ENCODE measurements at regions not wholly inside any gene's neighbourhood (a gene's known extent, or its start where the extent isn't known, plus 50 kb on each side); places are given as distances from the start of the nearest gene placed in this dataset.

GRCh38 chr5:68962757-68963484 is 130.9 kb upstream of the SLC30A5 start:
- Histone ChIP-seq H3K4me3 (ENCODE audit: low read depth in 1 of 2, low read length in 2 of 2) (no peak overlapping the region), H3K9ac (ENCODE audit: low read depth in 1 of 2, low read length in 2 of 2) (no peak overlapping the region), H3K4me1 (ENCODE audit: control insufficient read depth in 1 of 2, insufficient read depth in 2 of 2, low read length in 2 of 2) (peaks cover 4 to 6% of the 10 kb centered on the region in 2 donors), H3K36me3 (ENCODE audit: control insufficient read depth in 1 of 2, insufficient read depth in 2 of 2, low read length in 2 of 2) (no peaks in the 10 kb centered on the region), H3K27ac (ENCODE audit: low read depth, low read length) (no peak overlapping the region), H3K27me3 (ENCODE audit: control insufficient read depth in 1 of 2, insufficient read depth in 2 of 2, low read length in 2 of 2) (no peaks in the 10 kb centered on the region), H3K9me3 (ENCODE audit: control insufficient read depth in 1 of 2, low read length in 2 of 2) (no peaks in the 10 kb centered on the region)

GRCh38 chr5:68964679-68965078 is 129.1 kb upstream of the SLC30A5 start:
- Histone ChIP-seq H3K4me3 (ENCODE audit: low read depth in 1 of 2, low read length in 2 of 2) (no peak overlapping the region), H3K27me3 (ENCODE audit: control insufficient read depth in 1 of 2, insufficient read depth in 2 of 2, low read length in 2 of 2) (no peaks in the 10 kb centered on the region), H3K27ac (ENCODE audit: low read depth, low read length) (no peak overlapping the region), H3K4me1 (ENCODE audit: control insufficient read depth in 1 of 2, insufficient read depth in 2 of 2, low read length in 2 of 2) (peaks cover 4 to 6% of the 10 kb centered on the region in 2 donors), H3K36me3 (ENCODE audit: control insufficient read depth in 1 of 2, insufficient read depth in 2 of 2, low read length in 2 of 2) (no peaks in the 10 kb centered on the region), H3K9ac (ENCODE audit: low read depth in 1 of 2, low read length in 2 of 2) (no peak overlapping the region), H3K9me3 (ENCODE audit: control insufficient read depth in 1 of 2, low read length in 2 of 2) (no peaks in the 10 kb centered on the region)

GRCh38 chr5:68965926-68966325 is 127.9 kb upstream of the SLC30A5 start:
- Histone ChIP-seq H3K9me3 (ENCODE audit: control insufficient read depth in 1 of 2, low read length in 2 of 2) (no peaks in the 10 kb centered on the region), H3K27ac (ENCODE audit: low read depth, low read length) (no peak overlapping the region), H3K4me3 (ENCODE audit: low read depth in 1 of 2, low read length in 2 of 2) (no peak overlapping the region)

GRCh38 chr5:68966596-68966995 is 127.2 kb upstream of the SLC30A5 start:
- H3K36me3 ChIP-seq (ENCODE audit: control insufficient read depth in 1 of 2, insufficient read depth in 2 of 2, low read length in 2 of 2) = no peaks in the 10 kb centered on the region
- no peaks in the 10 kb centered on the region for H3K9me3 ChIP-seq (ENCODE audit: control insufficient read depth in 1 of 2, low read length in 2 of 2)
- H3K4me3 ChIP-seq (ENCODE audit: low read depth in 1 of 2, low read length in 2 of 2) = no peak overlapping the region
- H3K4me1 ChIP-seq (ENCODE audit: control insufficient read depth in 1 of 2, insufficient read depth in 2 of 2, low read length in 2 of 2) = peaks cover 4 to 6% of the 10 kb centered on the region in 2 donors
- no peaks in the 10 kb centered on the region for H3K27me3 ChIP-seq (ENCODE audit: control insufficient read depth in 1 of 2, insufficient read depth in 2 of 2, low read length in 2 of 2)
- no peak overlapping the region for H3K27ac ChIP-seq (ENCODE audit: low read depth, low read length)
- no peak overlapping the region for H3K9ac ChIP-seq (ENCODE audit: low read depth in 1 of 2, low read length in 2 of 2)

More at GRCh38 chr5:68965926-68966325, 127.9 kb upstream of the SLC30A5 start:
- no peaks in the 10 kb centered on the region for H3K27me3 ChIP-seq (ENCODE audit: control insufficient read depth in 1 of 2, insufficient read depth in 2 of 2, low read length in 2 of 2)
- H3K9ac ChIP-seq (ENCODE audit: low read depth in 1 of 2, low read length in 2 of 2) = no peak overlapping the region
- no peaks in the 10 kb centered on the region for H3K36me3 ChIP-seq (ENCODE audit: control insufficient read depth in 1 of 2, insufficient read depth in 2 of 2, low read length in 2 of 2)
- H3K4me1 ChIP-seq (ENCODE audit: control insufficient read depth in 1 of 2, insufficient read depth in 2 of 2, low read length in 2 of 2) = peaks cover 4 to 6% of the 10 kb centered on the region in 2 donors

- H3K27me3 ChIP-seq (ENCODE audit: control insufficient read depth in 1 of 2, insufficient read depth in 2 of 2, low read length in 2 of 2) = no peaks in the 10 kb centered on the region
- H3K4me1 ChIP-seq (ENCODE audit: control insufficient read depth in 1 of 2, insufficient read depth in 2 of 2, low read length in 2 of 2) = no peaks in the 10 kb centered on the region
- H3K4me3 ChIP-seq (ENCODE audit: low read depth in 1 of 2, low read length in 2 of 2) = no peak overlapping the region
- H3K36me3 ChIP-seq (ENCODE audit: control insufficient read depth in 1 of 2, insufficient read depth in 2 of 2, low read length in 2 of 2) = no peaks in the 10 kb centered on the region
- no peak overlapping the region for H3K9ac ChIP-seq (ENCODE audit: low read depth in 1 of 2, low read length in 2 of 2)
- no peaks in the 10 kb centered on the region for H3K9me3 ChIP-seq (ENCODE audit: control insufficient read depth in 1 of 2, low read length in 2 of 2)
- H3K27ac ChIP-seq (ENCODE audit: low read depth, low read length) = no peak overlapping the region
These were observed 125.4 kb upstream of the SLC30A5 start for GRCh38 chr5:68968429-68968828.

GRCh38 chr5:68970617-68971016 is 123.2 kb upstream of the SLC30A5 start:
- no peak overlapping the region for H3K9ac ChIP-seq (ENCODE audit: low read depth in 1 of 2, low read length in 2 of 2)
- no peak overlapping the region for H3K27ac ChIP-seq (ENCODE audit: low read depth, low read length)
- H3K27me3 ChIP-seq (ENCODE audit: control insufficient read depth in 1 of 2, insufficient read depth in 2 of 2, low read length in 2 of 2) = no peaks in the 10 kb centered on the region
- H3K4me3 ChIP-seq (ENCODE audit: low read depth in 1 of 2, low read length in 2 of 2) = no peak overlapping the region
- H3K36me3 ChIP-seq (ENCODE audit: control insufficient read depth in 1 of 2, insufficient read depth in 2 of 2, low read length in 2 of 2) = no peaks in the 10 kb centered on the region
- peaks cover 0 to under 1% of the 10 kb centered on the region in 2 donors for H3K9me3 ChIP-seq (ENCODE audit: control insufficient read depth in 1 of 2, low read length in 2 of 2)
- H3K4me1 ChIP-seq (ENCODE audit: control insufficient read depth in 1 of 2, insufficient read depth in 2 of 2, low read length in 2 of 2) = no peaks in the 10 kb centered on the region

GRCh38 chr5:68973696-68974095 is 120.1 kb upstream of the SLC30A5 start:
- no peak overlapping the region for H3K4me3 ChIP-seq (ENCODE audit: low read depth in 1 of 2, low read length in 2 of 2)

GRCh38 chr5:68983043-68983442 is 110.8 kb upstream of the SLC30A5 start:
- Histone ChIP-seq H3K36me3 (ENCODE audit: control insufficient read depth in 1 of 2, insufficient read depth in 2 of 2, low read length in 2 of 2) (no peaks in the 10 kb centered on the region), H3K27me3 (ENCODE audit: control insufficient read depth in 1 of 2, insufficient read depth in 2 of 2, low read length in 2 of 2) (no peaks in the 10 kb centered on the region), H3K9ac (ENCODE audit: low read depth in 1 of 2, low read length in 2 of 2) (no peak overlapping the region), H3K9me3 (ENCODE audit: control insufficient read depth in 1 of 2, low read length in 2 of 2) (no peaks in the 10 kb centered on the region), H3K27ac (ENCODE audit: low read depth, low read length) (no peak overlapping the region), H3K4me1 (ENCODE audit: control insufficient read depth in 1 of 2, insufficient read depth in 2 of 2, low read length in 2 of 2) (no peaks in the 10 kb centered on the region), H3K4me3 (ENCODE audit: low read depth in 1 of 2, low read length in 2 of 2) (no peak overlapping the region)

More at GRCh38 chr5:68973696-68974095, 120.1 kb upstream of the SLC30A5 start:
- H3K27ac ChIP-seq (ENCODE audit: low read depth, low read length) = no peak overlapping the region
- no peaks in the 10 kb centered on the region for H3K4me1 ChIP-seq (ENCODE audit: control insufficient read depth in 1 of 2, insufficient read depth in 2 of 2, low read length in 2 of 2)
- no peak overlapping the region for H3K9ac ChIP-seq (ENCODE audit: low read depth in 1 of 2, low read length in 2 of 2)
- H3K9me3 ChIP-seq (ENCODE audit: control insufficient read depth in 1 of 2, low read length in 2 of 2) = peaks cover 0 to 5% of the 10 kb centered on the region in 2 donors
- no peaks in the 10 kb centered on the region for H3K36me3 ChIP-seq (ENCODE audit: control insufficient read depth in 1 of 2, insufficient read depth in 2 of 2, low read length in 2 of 2)
- no peaks in the 10 kb centered on the region for H3K27me3 ChIP-seq (ENCODE audit: control insufficient read depth in 1 of 2, insufficient read depth in 2 of 2, low read length in 2 of 2)

- Histone ChIP-seq H3K9ac (ENCODE audit: low read depth in 1 of 2, low read length in 2 of 2) (no peak overlapping the region), H3K27me3 (ENCODE audit: control insufficient read depth in 1 of 2, insufficient read depth in 2 of 2, low read length in 2 of 2) (no peaks in the 10 kb centered on the region), H3K36me3 (ENCODE audit: control insufficient read depth in 1 of 2, insufficient read depth in 2 of 2, low read length in 2 of 2) (no peaks in the 10 kb centered on the region), H3K4me1 (ENCODE audit: control insufficient read depth in 1 of 2, insufficient read depth in 2 of 2, low read length in 2 of 2) (no peaks in the 10 kb centered on the region), H3K27ac (ENCODE audit: low read depth, low read length) (no peak overlapping the region), H3K9me3 (ENCODE audit: control insufficient read depth in 1 of 2, low read length in 2 of 2) (no peaks in the 10 kb centered on the region), H3K4me3 (ENCODE audit: low read depth in 1 of 2, low read length in 2 of 2) (no peak overlapping the region)
These were observed 109.9 kb upstream of the SLC30A5 start for GRCh38 chr5:68983959-68984358.

GRCh38 chr5:68991279-68992084 is 102.3 kb upstream of the SLC30A5 start:
- no peak overlapping the region for H3K9ac ChIP-seq (ENCODE audit: low read depth in 1 of 2, low read length in 2 of 2)
- H3K27ac ChIP-seq (ENCODE audit: low read depth, low read length) = no peak overlapping the region
- no peaks in the 10 kb centered on the region for H3K4me1 ChIP-seq (ENCODE audit: control insufficient read depth in 1 of 2, insufficient read depth in 2 of 2, low read length in 2 of 2)
- H3K4me3 ChIP-seq (ENCODE audit: low read depth in 1 of 2, low read length in 2 of 2) = no peak overlapping the region
- H3K9me3 ChIP-seq (ENCODE audit: control insufficient read depth in 1 of 2, low read length in 2 of 2) = no peaks in the 10 kb centered on the region
- no peaks in the 10 kb centered on the region for H3K36me3 ChIP-seq (ENCODE audit: control insufficient read depth in 1 of 2, insufficient read depth in 2 of 2, low read length in 2 of 2)
- no peaks in the 10 kb centered on the region for H3K27me3 ChIP-seq (ENCODE audit: control insufficient read depth in 1 of 2, insufficient read depth in 2 of 2, low read length in 2 of 2)

Data from duodenal mucosa (tissue), 2 donors.